SJSA1 (cell line): ENCODE measurements at regions not wholly inside any gene's neighbourhood (a gene's known extent, or its start where the extent isn't known, plus 50 kb on each side); places are given as distances from the start of the nearest gene placed in this dataset.
A peak's percentile ranks its signal among the peaks of the same experiment; 100 is the strongest.

Experiments used
- DNase-seq, 2 experiments: peaks; one replicate each; pipeline ENCODE4 v3.0.0-alpha.2; 2015 to 2020; ENCODE audit warnings: low spot score in 2 of 2, low read depth in 1 of 2
- H3K27ac ChIP-seq: fragments of 250-450 bp; sonication (Bioruptor Pico); 2 replicates; pipeline ENCODE4 v1.5.1; 2020; ENCODE audit warnings: mild to moderate bottlenecking, moderate library complexity
- H3K27me3 ChIP-seq: fragments of 250-450 bp; sonication (Bioruptor Pico); replicated peaks from 2 replicates; pipeline ENCODE4 v1.5.1; 2020; ENCODE audit warnings: mild to moderate bottlenecking, moderate library complexity
- H3K36me3 ChIP-seq: fragments of 250-450 bp; sonication (Bioruptor Pico); 2 replicates; pipeline ENCODE4 v1.5.1; 2020; ENCODE audit warnings: mild to moderate bottlenecking
- H3K4me1 ChIP-seq: fragments of 250-450 bp; sonication (Bioruptor Pico); replicated peaks from 2 replicates; pipeline ENCODE4 v1.6.1; 2021; ENCODE audit warnings: mild to moderate bottlenecking
- H3K4me3 ChIP-seq: fragments of 250-450 bp; sonication (Bioruptor Pico); 2 replicates; pipeline ENCODE4 v1.5.1; 2020; ENCODE audit warnings: mild to moderate bottlenecking
- H3K9me3 ChIP-seq: fragments of 250-450 bp; sonication (Bioruptor Pico); replicated peaks from 2 replicates; pipeline ENCODE4 v1.5.1; 2020; ENCODE audit warnings: mild to moderate bottlenecking

GRCh38 chr14:101064121-101064661, 160.7 kb upstream of the RTL1 start:
- Histone ChIP-seq H3K4me1 (peaks cover 25% of the 10 kb centered on the region), H3K4me3 (no peak overlapping the region), H3K27ac (no peak overlapping the region), H3K9me3 (no peaks in the 10 kb centered on the region), H3K27me3 (no peaks in the 10 kb centered on the region), H3K36me3 (peaks cover 32% of the 10 kb centered on the region)
- DNase-seq, result no peak

DNA sequence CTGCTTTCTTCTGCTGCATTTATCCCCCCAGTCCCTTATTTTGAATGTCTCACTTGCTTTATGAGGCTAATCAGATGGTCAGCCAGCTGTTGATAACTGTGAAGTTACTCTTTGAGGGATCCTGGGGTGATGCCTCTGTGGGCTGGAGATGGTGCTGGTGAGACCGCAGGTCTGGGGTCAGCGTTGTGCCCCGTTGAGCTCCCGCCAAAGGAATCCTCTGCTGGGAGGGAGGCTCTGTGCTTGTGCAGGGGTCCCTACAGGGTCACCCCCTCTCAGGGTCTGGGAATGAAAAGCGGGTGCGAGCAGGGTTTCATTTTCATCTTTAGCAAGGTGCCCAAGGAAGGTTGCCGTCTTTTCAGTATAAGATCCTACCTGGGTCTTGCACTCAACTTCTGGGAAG, 161.2 kb upstream of the RTL1 start:
- Histone ChIP-seq H3K9me3 (no peaks in the 10 kb centered on the region), H3K27me3 (no peaks in the 10 kb centered on the region)

DNA sequence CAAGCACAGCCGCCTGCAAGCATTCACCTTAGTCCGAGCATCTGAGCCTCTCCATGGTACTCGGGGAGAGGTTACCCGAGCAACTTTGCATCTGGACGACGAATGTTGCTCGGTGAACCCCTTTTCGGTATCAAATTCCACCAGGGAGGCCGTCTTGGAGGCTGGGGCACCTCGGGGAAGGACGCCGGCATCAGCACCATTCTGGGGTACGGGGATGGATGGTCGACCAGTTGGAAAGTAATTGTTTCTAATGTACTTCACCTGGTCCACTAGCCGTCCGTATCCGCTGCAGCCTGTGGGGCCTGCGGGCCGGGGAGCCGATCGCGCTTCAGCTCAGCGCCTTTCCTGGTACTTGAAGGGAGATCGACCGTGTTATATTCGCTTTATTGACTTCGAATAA, 161.7 kb upstream of the RTL1 start:
- Histone ChIP-seq H3K9me3 (no peaks in the 10 kb centered on the region), H3K36me3 (peaks cover 30% of the 10 kb centered on the region), H3K27ac (no peak overlapping the region), H3K27me3 (no peaks in the 10 kb centered on the region), H3K4me3 (no peak overlapping the region), H3K4me1 (peaks cover 23% of the 10 kb centered on the region)
- DNase-seq, result no peak

More for the DNA sequence above, 161.2 kb upstream of the RTL1 start:
- Histone ChIP-seq H3K4me3 (no peak overlapping the region), H3K27ac (no peak overlapping the region), H3K4me1 (peaks cover 23% of the 10 kb centered on the region), H3K36me3 (peaks cover 33% of the 10 kb centered on the region)
- no peak for DNase-seq

DNA sequence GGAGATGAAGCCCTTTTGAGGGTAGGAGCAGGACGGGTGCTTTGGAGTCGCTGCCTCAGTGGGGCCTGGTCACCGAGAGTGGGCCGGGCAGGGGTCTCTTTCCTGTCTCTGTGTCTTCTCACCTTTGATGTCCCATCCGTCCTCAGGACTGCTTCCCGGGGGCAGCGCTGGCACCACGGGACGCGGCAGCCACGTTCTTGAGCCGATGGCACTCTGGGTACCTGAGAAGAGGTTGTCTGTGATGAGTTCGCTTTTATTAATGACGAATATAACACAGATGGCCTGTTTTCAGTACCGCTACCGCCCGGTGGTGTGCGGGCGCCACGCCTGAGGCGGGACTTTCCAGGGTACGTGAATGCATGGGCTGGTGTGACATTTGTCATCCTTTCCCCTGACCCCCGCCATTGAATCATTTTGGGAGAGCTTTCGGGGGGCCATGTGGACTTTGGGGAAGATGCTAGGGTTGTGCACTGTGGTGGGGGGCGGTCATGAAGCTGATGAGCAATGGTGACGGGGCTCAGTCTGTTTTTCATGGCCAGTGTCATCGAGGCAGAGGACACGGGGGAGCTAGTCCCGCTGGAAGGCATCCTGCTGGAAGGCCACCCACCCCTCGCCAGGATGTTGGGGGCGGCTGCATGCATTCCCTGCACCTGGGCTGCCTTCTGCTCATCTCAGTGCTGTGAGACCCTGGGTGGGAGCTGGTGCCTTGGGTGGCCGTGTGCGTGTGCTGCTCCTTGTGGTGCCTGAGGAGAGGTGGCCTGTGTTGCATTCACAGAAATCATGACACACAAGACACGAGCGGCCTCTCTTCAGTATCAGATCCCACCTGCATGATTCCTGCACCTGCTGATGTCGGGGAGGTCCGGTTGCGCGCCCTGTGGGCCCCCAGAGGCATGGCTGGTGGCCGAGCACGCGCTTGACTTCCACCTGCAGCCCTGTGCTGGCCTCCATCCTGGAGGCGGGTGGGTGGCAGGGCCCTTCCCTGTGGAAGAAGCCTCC, 162.5 kb upstream of the RTL1 start:
- Histone ChIP-seq H3K4me1 (peaks cover 23% of the 10 kb centered on the region), H3K27ac (no peak overlapping the region), H3K9me3 (no peaks in the 10 kb centered on the region), H3K27me3 (no peaks in the 10 kb centered on the region), H3K36me3 (peaks cover 31% of the 10 kb centered on the region), H3K4me3 (no peak overlapping the region)
- no peak for DNase-seq

DNA sequence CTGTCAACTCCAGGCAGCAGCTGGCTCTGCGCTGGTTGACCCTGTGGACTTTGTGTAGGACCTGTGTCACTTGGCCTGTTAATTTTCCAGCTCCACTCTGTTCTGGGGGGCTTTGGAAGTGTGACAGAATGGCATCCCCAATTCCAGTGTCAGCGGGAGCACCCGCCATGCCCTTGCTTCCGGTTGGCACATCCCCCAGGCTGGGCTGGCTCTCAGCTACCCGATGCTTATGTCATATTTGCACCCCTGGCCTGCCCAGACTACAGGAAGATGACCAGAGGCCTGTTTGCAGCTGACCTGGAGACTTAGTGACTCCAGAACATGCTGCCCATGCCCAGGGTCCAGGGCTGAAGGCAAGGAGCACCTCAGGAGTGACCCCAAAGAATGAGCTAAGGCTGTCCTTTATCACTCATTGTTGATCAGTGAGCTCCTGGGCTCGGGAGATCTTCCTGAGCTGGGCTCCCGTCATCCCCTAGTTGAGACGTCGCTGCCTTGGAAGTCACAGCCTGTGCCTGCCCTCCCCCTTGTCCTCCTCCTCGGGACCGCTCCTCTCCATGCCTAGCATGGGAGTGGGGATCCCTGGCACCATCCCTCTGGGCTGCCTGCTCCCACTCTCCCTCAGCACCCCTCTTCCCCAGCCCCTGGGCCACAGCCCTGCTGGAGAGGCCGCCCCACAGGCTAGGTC, 163.4 kb upstream of the RTL1 start:
- no peaks in the 10 kb centered on the region for H3K9me3 ChIP-seq
- no peak overlapping the region for H3K4me3 ChIP-seq
- no peaks in the 10 kb centered on the region for H3K27me3 ChIP-seq
- peaks cover 26% of the 10 kb centered on the region for H3K36me3 ChIP-seq
- H3K4me1 ChIP-seq, result peaks cover 14% of the 10 kb centered on the region
- H3K27ac ChIP-seq, result no peak overlapping the region
- DNase-seq, result peak in 1 of 2 experiments; percentile 32

- peaks cover 29% of the 10 kb centered on the region for H3K36me3 ChIP-seq
- no peaks in the 10 kb centered on the region for H3K9me3 ChIP-seq
- H3K4me1 ChIP-seq, result peaks cover 9% of the 10 kb centered on the region
- H3K27ac ChIP-seq, result no peak overlapping the region
- no peak overlapping the region for H3K4me3 ChIP-seq
- DNase-seq, result peak in 1 of 2 experiments; percentile 31
- H3K27me3 ChIP-seq, result no peaks in the 10 kb centered on the region
Measured at GRCh38 chr14:101068313-101069227, 165.0 kb upstream of the RTL1 start.

DNA sequence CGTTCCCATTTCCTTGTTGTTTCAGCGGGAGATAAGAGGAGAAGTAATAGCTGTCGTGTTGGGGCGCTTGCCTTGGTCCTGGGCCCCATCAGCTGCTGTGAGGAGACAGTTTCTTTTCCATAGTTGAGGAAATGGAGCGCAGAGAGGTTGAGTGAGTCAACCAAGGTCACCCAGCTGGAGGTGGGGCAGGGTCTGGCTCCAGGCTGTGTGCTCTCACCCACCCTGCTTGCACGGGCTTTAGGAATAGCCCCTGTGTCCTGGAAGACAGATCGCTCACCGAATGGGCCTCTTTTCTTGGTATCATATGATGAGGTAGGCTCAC, 165.7 kb upstream of the RTL1 start:
- H3K4me1 ChIP-seq, result peaks cover 10% of the 10 kb centered on the region
- peak in 1 of 2 experiments; percentile 20 for DNase-seq
- H3K27me3 ChIP-seq, result no peaks in the 10 kb centered on the region
- no peaks in the 10 kb centered on the region for H3K9me3 ChIP-seq
- H3K27ac ChIP-seq, result no peak overlapping the region
- H3K4me3 ChIP-seq, result no peak overlapping the region
- H3K36me3 ChIP-seq, result peaks cover 27% of the 10 kb centered on the region

GRCh38 chr14:101069666-101070362, 166.3 kb upstream of the RTL1 start:
- peaks cover 22% of the 10 kb centered on the region for H3K36me3 ChIP-seq
- H3K27me3 ChIP-seq, result no peaks in the 10 kb centered on the region
- DNase-seq, result peak in 1 of 2 experiments; percentile 24
- no peak overlapping the region for H3K27ac ChIP-seq
- no peak overlapping the region for H3K4me3 ChIP-seq
- peaks cover 10% of the 10 kb centered on the region for H3K4me1 ChIP-seq
- H3K9me3 ChIP-seq, result no peaks in the 10 kb centered on the region

DNA sequence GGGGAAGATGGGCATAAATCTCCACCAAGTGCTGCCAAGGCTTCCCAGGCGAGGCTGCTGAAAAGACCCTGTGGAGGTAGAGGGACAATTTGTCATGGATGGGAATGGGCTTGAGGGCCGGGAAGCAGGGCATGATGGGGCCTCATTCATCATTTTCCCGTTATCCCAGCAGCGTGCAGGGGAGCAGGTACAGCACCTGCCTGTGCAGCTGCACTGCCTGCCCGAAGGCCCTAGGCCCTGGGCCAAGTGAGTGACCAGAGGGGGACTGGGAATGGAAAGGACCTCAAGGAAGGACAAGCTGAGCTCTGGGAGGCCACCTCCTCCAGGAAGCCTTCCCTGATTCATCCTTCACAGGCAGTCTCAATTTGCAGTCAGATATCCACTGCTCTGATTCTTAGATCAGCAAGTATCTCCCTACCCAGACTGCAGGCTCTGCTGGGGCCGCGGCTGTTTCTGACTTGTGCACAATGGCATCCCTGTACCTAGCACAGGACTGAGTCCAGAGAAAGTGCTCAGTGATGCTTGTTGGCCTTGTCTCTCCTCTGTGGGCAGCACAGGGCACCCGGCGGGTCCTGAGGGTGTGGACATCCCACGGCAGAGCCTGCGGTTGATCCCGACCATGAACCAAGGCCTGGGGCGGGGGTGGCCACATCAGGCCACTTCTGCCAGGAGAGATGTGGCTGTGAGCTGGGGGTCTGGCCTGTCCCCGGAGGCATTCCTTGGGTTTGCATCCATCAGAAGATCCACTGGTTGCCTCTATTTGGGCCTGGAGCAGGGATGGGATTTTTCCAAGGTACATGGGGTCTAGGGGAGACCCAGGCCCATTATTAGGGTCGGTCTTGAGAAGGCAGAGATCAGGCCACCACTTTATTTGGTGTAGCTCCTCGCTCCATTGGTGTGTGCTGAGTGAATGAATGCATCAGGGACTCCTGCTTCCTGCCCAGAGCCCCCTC, 167.3 kb upstream of the RTL1 start:
- Histone ChIP-seq H3K27me3 (no peaks in the 10 kb centered on the region), H3K27ac (no peak overlapping the region), H3K9me3 (no peaks in the 10 kb centered on the region), H3K4me3 (no peak overlapping the region), H3K36me3 (peaks cover 22% of the 10 kb centered on the region), H3K4me1 (peaks cover 10% of the 10 kb centered on the region)
- peak in 1 of 2 experiments; percentile 22 for DNase-seq

DNA sequence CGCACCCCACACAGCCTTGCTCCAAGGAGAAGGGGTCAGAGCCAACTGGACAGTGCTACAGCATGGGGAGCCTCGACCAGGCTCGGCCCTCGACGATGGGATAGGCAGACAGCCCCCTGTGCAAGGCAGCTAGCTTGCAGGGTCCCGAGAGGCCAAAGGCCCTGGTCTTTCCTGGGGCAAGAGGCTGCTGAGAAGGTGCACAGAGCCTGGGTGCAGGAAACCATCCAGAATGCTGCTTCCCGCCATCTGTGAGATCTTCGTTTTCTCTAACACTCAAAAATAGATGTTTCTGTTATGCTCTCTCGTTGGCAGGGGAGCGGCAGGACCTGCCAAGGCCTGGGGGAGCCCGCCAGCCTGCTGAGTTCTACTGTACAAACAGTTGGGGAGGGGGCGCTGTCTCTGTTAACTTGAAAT, 168.0 kb upstream of the RTL1 start:
- Histone ChIP-seq H3K27ac (no peak overlapping the region), H3K4me3 (no peak overlapping the region), H3K4me1 (peaks cover 10% of the 10 kb centered on the region), H3K27me3 (no peaks in the 10 kb centered on the region), H3K36me3 (peaks cover 22% of the 10 kb centered on the region), H3K9me3 (no peaks in the 10 kb centered on the region)
- DNase-seq, result peak in 1 of 2 experiments; percentile 22

GRCh38 chr14:101072070-101072469, 168.5 kb upstream of the RTL1 start:
- H3K4me1 ChIP-seq, result peaks cover 10% of the 10 kb centered on the region
- no peak overlapping the region for H3K4me3 ChIP-seq
- no peak for DNase-seq
- no peak overlapping the region for H3K27ac ChIP-seq
- no peaks in the 10 kb centered on the region for H3K27me3 ChIP-seq
- peaks cover 18% of the 10 kb centered on the region for H3K36me3 ChIP-seq
- no peaks in the 10 kb centered on the region for H3K9me3 ChIP-seq

DNA sequence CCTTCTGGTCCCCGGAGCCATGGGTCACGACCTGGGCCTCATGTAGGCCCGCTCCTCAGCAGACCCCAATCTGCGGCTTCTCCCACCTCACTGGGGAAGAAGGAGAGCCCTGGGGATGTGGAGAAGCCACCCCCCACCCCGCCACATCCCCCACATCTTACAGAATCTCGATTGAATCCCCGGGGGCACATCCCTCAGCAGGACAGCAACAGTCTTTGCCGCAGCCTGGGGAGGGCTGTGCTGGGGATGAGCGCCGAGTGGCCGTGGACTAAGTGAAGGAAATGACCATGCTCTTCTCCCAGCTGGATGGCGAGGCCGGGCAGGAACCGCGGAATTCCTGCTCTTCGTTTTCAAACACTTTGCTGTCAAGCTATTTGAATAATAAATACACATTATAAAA, 169.0 kb upstream of the RTL1 start:
- Histone ChIP-seq H3K4me3 (no peak overlapping the region), H3K4me1 (peaks cover 10% of the 10 kb centered on the region), H3K27ac (no peak overlapping the region), H3K36me3 (peaks cover 18% of the 10 kb centered on the region), H3K27me3 (no peaks in the 10 kb centered on the region), H3K9me3 (no peaks in the 10 kb centered on the region)
- DNase-seq, result peak in 1 of 2 experiments; percentile 32
